ENCODE measurements at regions not wholly inside any gene's neighbourhood (a gene's known extent, or its start where the extent isn't known, plus 50 kb on each side); places are given as distances from the start of the nearest gene placed in this dataset.
"Not testable (repeated sequence)": the region's sequence is repeated elsewhere in the genome, so short reads cannot be mapped to it uniquely, and the experiment has no call there.

DNA sequence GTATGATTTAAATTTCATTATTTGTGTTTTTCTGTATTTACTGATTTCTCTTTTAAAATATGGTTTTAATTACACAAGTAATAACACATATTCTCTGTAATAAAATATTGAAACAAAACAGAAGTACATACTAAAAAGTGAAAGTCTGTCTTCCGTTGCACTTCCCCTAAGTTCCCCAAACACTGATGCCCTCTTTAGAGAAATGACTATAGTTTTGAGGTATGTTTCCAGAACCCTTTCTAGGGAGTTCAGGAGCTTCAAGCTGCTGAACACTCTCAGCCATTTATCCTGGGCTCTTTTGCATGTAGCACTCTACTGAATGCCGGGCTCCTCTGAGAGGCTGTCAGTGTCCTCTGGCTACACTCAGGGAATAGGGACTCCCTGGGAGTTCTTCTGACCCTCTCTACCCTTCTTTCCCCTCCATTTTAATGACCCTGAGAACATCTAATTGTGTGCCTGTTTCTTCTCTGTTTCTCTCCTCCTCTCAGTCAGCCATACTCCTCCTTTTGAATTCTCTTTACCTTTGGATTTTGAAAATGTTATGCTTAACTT lies 60.4 kb upstream of the KCNAB1 start:
- Histone ChIP-seq H3K9me3 (ENCODE audit: control insufficient read depth, low read length) (no peaks in the 10 kb centered on the region), H3K4me3 (ENCODE audit: low read depth, low read length) (no peak overlapping the region), H3K9ac (no peak overlapping the region), H3K4me2 (ENCODE audit: low read length) (no peak overlapping the region), H3K79me2 (no peaks in the 10 kb centered on the region), H3K27ac (no peak overlapping the region), H3K4me1 (no peaks in the 10 kb centered on the region), H3K27me3 (ENCODE audit: control insufficient read depth, insufficient read depth, low read length) (no peaks in the 10 kb centered on the region), H2AFZ (no peak overlapping the region), H3K36me3 (ENCODE audit: control insufficient read depth, insufficient read depth, low read length) (no peaks in the 10 kb centered on the region)
- TF ChIP-seq, protein P1, sequence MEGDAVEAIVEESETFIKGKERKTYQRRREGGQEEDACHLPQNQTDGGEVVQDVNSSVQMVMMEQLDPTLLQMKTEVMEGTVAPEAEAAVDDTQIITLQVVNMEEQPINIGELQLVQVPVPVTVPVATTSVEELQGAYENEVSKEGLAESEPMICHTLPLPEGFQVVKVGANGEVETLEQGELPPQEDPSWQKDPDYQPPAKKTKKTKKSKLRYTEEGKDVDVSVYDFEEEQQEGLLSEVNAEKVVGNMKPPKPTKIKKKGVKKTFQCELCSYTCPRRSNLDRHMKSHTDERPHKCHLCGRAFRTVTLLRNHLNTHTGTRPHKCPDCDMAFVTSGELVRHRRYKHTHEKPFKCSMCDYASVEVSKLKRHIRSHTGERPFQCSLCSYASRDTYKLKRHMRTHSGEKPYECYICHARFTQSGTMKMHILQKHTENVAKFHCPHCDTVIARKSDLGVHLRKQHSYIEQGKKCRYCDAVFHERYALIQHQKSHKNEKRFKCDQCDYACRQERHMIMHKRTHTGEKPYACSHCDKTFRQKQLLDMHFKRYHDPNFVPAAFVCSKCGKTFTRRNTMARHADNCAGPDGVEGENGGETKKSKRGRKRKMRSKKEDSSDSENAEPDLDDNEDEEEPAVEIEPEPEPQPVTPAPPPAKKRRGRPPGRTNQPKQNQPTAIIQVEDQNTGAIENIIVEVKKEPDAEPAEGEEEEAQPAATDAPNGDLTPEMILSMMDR (IDR thresholded peaks at IDR 0.05), result no peak

DNA sequence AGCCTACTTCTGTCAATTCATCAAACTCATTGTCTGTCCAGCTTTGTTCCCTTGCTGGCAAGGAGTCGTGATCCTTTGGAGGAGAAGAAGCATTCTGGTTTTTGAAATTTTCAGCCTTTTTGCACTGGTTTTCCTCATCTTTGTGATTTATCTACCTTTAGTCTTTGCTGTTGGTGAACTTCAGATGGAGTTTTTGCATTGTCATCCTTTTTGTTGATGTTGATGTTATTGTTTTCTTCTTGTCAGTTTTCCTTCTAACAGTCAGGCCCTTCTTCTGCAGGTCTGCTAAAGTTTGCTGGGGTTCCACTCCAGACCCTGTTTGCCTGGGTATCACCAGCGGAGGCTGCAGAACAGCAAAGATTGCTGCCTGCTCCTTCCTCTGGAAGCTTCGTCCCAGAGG lies 52.2 kb upstream of the KCNAB1 start:
- not testable (repeated sequence) for H3K9ac ChIP-seq; H3K4me3 ChIP-seq (ENCODE audit: low read depth, low read length); H3K27ac ChIP-seq; H2AFZ ChIP-seq; H3K79me2 ChIP-seq; H3K9me3 ChIP-seq (ENCODE audit: control insufficient read depth, low read length); H3K4me1 ChIP-seq; H3K36me3 ChIP-seq (ENCODE audit: control insufficient read depth, insufficient read depth, low read length); H3K27me3 ChIP-seq (ENCODE audit: control insufficient read depth, insufficient read depth, low read length); H3K4me2 ChIP-seq (ENCODE audit: low read length)

DNA sequence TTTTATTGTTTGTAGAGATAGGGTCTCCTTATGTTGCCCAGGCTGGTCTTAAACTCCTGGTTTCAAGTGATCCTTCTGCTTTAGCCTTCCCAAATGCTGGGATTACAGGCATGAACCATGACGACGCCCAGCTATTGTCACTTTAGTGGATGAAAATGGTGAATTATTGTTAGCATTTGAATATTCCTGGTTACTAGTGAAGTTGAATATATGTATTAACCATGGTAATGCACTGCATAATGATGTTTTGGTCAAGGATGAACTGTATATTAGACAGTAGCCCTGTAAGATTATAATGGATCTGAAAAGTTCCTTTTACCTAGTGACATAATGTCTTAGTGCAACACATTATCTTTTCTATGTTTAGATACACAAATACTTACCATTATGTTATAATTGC lies 50.4 kb upstream of the KCNAB1 start:
- no peak overlapping the region for H2AFZ ChIP-seq
- H3K9ac ChIP-seq, result no peak overlapping the region
- H3K79me2 ChIP-seq, result no peaks in the 10 kb centered on the region
- H3K4me3 ChIP-seq (ENCODE audit: low read depth, low read length), result no peak overlapping the region
- no peaks in the 10 kb centered on the region for H3K9me3 ChIP-seq (ENCODE audit: control insufficient read depth, low read length)
- TF ChIP-seq, protein P1 (IDR thresholded peaks at IDR 0.05), result no peak
- H3K27ac ChIP-seq, result no peak overlapping the region
- H3K4me1 ChIP-seq, result no peaks in the 10 kb centered on the region
- no peaks in the 10 kb centered on the region for H3K27me3 ChIP-seq (ENCODE audit: control insufficient read depth, insufficient read depth, low read length)
- H3K36me3 ChIP-seq (ENCODE audit: control insufficient read depth, insufficient read depth, low read length), result no peaks in the 10 kb centered on the region
- H3K4me2 ChIP-seq (ENCODE audit: low read length), result no peak overlapping the region
